ENCODE measurements at regions not wholly inside any gene's neighbourhood (a gene's known extent, or its start where the extent isn't known, plus 50 kb on each side); places are given as distances from the start of the nearest gene placed in this dataset.

GRCh38 chr16:13864689-13865088, 55.3 kb upstream of the ERCC4 start:
- H3K27me3 ChIP-seq (ENCODE audit: control insufficient read depth, insufficient read depth, low read length): no peaks in the 10 kb centered on the region
- TF ChIP-seq, protein P1, sequence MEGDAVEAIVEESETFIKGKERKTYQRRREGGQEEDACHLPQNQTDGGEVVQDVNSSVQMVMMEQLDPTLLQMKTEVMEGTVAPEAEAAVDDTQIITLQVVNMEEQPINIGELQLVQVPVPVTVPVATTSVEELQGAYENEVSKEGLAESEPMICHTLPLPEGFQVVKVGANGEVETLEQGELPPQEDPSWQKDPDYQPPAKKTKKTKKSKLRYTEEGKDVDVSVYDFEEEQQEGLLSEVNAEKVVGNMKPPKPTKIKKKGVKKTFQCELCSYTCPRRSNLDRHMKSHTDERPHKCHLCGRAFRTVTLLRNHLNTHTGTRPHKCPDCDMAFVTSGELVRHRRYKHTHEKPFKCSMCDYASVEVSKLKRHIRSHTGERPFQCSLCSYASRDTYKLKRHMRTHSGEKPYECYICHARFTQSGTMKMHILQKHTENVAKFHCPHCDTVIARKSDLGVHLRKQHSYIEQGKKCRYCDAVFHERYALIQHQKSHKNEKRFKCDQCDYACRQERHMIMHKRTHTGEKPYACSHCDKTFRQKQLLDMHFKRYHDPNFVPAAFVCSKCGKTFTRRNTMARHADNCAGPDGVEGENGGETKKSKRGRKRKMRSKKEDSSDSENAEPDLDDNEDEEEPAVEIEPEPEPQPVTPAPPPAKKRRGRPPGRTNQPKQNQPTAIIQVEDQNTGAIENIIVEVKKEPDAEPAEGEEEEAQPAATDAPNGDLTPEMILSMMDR (IDR thresholded peaks at IDR 0.05; ENCODE audit: insufficient read depth, low read length, severe bottlenecking): no peak
- H3K4me3 ChIP-seq (ENCODE audit: low read depth, low read length): no peak overlapping the region
- FAIRE-seq (no peak), DNase-seq (ENCODE audit: low read depth) (no peak)
- H3K36me3 ChIP-seq (ENCODE audit: control insufficient read depth, insufficient read depth, low read length): no peaks in the 10 kb centered on the region

DNA sequence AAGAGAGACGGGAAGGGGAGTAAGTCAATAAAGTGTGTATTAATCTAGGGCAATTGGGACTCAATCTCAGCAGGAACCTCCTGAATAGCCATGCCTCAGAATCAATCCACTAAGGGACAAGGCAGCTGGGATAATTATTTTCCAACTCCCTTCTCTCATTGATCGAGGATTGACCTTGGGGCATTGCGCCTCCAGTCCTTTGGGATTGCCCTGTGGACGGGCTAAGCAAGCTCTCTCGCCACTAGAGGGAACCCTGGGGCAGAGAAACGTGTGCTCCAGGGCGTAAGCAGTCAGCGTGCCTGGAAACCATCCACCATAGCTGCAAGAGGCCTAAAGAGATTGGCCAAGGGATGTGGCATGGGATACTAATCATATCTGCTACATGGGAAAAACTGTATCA, 53.9 kb upstream of the ERCC4 start:
- Histone ChIP-seq H3K36me3 (ENCODE audit: control insufficient read depth, insufficient read depth, low read length) (no peaks in the 10 kb centered on the region), H3K27me3 (ENCODE audit: control insufficient read depth, insufficient read depth, low read length) (no peaks in the 10 kb centered on the region), H3K4me3 (ENCODE audit: low read depth, low read length) (no peak overlapping the region)
- TF ChIP-seq, protein P1 (IDR thresholded peaks at IDR 0.05; ENCODE audit: insufficient read depth, low read length, severe bottlenecking): peak; percentile 73
- no peak for FAIRE-seq
- DNase-seq (ENCODE audit: low read depth): peak; percentile 67

Data from bronchial epithelial cell (primary cell).